ENCODE measurements at regions not wholly inside any gene's neighbourhood (a gene's known extent, or its start where the extent isn't known, plus 50 kb on each side); places are given as distances from the start of the nearest gene placed in this dataset.

DNA sequence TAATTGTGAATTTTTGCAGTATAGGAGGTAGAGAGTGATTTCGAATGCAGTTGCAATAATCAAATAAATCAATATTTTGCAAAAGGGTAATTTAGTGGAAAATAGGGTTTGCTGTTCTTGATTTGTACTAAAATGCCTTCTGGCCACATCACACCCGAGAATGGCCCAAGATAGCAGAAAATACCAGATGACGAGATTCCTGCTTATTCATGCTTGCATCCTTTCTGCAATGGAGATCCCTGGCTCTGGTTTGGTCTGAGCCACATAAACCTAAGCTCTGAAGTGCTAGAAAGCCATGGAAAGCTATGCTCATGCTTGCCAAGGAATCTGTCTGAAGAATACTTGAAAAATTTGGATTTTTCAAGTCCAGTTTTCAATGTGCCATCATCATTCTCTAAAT lies 634.2 kb upstream of the COBL start:
- DNase-seq: no peak
- TF ChIP-seq, protein P1, sequence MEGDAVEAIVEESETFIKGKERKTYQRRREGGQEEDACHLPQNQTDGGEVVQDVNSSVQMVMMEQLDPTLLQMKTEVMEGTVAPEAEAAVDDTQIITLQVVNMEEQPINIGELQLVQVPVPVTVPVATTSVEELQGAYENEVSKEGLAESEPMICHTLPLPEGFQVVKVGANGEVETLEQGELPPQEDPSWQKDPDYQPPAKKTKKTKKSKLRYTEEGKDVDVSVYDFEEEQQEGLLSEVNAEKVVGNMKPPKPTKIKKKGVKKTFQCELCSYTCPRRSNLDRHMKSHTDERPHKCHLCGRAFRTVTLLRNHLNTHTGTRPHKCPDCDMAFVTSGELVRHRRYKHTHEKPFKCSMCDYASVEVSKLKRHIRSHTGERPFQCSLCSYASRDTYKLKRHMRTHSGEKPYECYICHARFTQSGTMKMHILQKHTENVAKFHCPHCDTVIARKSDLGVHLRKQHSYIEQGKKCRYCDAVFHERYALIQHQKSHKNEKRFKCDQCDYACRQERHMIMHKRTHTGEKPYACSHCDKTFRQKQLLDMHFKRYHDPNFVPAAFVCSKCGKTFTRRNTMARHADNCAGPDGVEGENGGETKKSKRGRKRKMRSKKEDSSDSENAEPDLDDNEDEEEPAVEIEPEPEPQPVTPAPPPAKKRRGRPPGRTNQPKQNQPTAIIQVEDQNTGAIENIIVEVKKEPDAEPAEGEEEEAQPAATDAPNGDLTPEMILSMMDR (IDR thresholded peaks at IDR 0.05; ENCODE audit: insufficient read depth in 1 of 2, low read depth in 1 of 2, low read length in 1 of 2, severe bottlenecking in 1 of 2, unreplicated experiment in 1 of 2): no peak
- Mint-ChIP-seq H3K36me3 (ENCODE audit: insufficient read depth, unreplicated experiment) (no peaks in the 10 kb centered on the region), H3K27ac (ENCODE audit: unreplicated experiment) (no peak overlapping the region), H3K9me3 (ENCODE audit: unreplicated experiment) (peaks cover 7% of the 10 kb centered on the region), H3K4me3 (ENCODE audit: unreplicated experiment) (no peak overlapping the region), H3K4me1 (ENCODE audit: low read depth, unreplicated experiment) (no peaks in the 10 kb centered on the region), H3K27me3 (ENCODE audit: insufficient read depth, unreplicated experiment) (no peaks in the 10 kb centered on the region)
- no peaks in the 10 kb centered on the region for H3K36me3 ChIP-seq (ENCODE audit: control insufficient read depth, insufficient read depth, low read length)
- H3K4me3 ChIP-seq (ENCODE audit: low read depth, low read length): no peak overlapping the region
- intact Hi-C loops (cut with micrococcal nuclease; ENCODE audit: unreplicated experiment): no loop called here
- no peaks in the 10 kb centered on the region for H3K27me3 ChIP-seq (replicated peaks; ENCODE audit: control insufficient read depth, insufficient read depth, low read length)
- H3K4me1 ChIP-seq: no peaks in the 10 kb centered on the region
- ChIA-PET CTCF (no interaction called here), POLR2A (no interaction called here)
- no TSS peak for BruUV-seq (replicated peaks)
- no peaks in the 10 kb centered on the region for H3K9me3 ChIP-seq

DNA sequence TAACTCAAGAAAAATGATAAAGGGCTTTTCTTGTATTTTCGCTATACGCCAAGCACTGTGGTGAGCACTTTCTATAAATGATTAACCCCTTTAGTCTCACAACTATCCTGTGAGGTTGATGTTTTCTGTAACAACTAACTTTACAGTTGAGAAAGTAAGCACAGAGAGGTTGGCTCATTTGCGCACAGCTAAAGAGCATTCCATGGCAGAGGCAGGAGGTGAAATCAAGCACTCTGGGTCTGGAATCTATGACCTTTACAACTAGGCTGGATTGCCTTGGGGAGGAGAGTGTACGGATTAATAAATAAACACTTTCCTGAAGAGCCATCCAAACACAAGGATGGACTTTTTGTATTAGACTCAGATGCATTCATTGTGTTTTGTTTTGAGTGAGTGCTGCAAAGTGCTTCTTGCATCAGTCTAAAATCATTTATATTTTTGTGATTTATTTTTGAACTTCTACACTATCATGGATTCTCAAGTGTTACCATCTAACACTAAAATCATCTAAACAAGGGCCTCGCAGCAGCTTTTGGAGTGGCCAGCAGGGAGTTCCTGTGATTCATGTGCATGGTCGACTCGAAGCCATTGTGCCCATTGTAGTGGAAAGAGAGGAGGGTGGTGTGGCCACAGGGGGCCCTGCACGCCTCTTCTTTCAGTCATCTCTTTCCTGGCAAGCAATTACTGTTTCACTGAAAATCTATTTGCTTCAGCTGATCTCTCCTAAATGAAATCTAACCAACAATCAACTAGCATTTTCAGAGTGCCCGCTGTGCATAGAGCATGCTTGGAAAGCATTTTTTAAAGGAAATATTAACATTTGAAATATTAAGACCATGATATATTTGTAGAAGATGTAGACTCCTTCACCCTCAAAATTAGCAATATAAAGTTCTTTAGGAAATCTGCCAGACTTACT lies 633.4 kb upstream of the COBL start:
- no peak overlapping the region for H3K27ac Mint-ChIP-seq (ENCODE audit: unreplicated experiment)
- ChIA-PET POLR2A (no interaction called here), CTCF (no interaction called here)
- intact Hi-C loops (cut with micrococcal nuclease; ENCODE audit: unreplicated experiment): no loop called here
- no peak overlapping the region for H3K4me3 Mint-ChIP-seq (ENCODE audit: unreplicated experiment)
- no peaks in the 10 kb centered on the region for H3K36me3 ChIP-seq (ENCODE audit: control insufficient read depth, insufficient read depth, low read length)
- no peaks in the 10 kb centered on the region for H3K9me3 Mint-ChIP-seq (ENCODE audit: unreplicated experiment)
- H3K9me3 ChIP-seq: no peaks in the 10 kb centered on the region
- H3K4me1 ChIP-seq: no peaks in the 10 kb centered on the region
- no peaks in the 10 kb centered on the region for H3K27me3 Mint-ChIP-seq (ENCODE audit: insufficient read depth, unreplicated experiment)
- H3K36me3 Mint-ChIP-seq (ENCODE audit: insufficient read depth, unreplicated experiment): no peaks in the 10 kb centered on the region
- BruUV-seq (replicated peaks): no TSS peak
- H3K4me3 ChIP-seq (ENCODE audit: low read depth, low read length): no peak overlapping the region
- H3K27me3 ChIP-seq (replicated peaks; ENCODE audit: control insufficient read depth, insufficient read depth, low read length): no peaks in the 10 kb centered on the region
- no peaks in the 10 kb centered on the region for H3K4me1 Mint-ChIP-seq (ENCODE audit: low read depth, unreplicated experiment)
- TF ChIP-seq, protein P1 (IDR thresholded peaks at IDR 0.05; ENCODE audit: insufficient read depth in 1 of 2, low read depth in 1 of 2, low read length in 1 of 2, severe bottlenecking in 1 of 2, unreplicated experiment in 1 of 2): no peak
- no peak for DNase-seq

DNA sequence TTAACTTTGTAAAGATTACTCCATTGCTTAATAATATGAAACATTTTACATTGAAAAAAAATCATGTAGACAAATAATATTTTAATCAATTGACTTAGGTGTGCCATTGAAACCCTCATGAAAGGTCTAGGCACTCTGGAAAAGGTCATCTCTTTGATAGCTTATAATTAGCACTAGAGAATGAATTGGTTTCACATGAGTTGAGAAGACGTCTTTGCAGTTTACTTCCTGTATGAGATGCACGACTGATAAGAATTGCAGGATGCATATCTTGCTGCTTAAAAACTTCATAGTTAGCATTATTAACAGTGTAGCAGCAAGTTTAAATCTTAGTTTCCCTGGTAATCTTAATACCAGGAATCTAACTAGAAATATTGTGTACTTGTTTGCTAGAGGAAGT lies 614.2 kb upstream of the COBL start:
- H3K27me3 Mint-ChIP-seq (ENCODE audit: insufficient read depth, unreplicated experiment): no peaks in the 10 kb centered on the region
- H3K4me3 Mint-ChIP-seq (ENCODE audit: unreplicated experiment): no peak overlapping the region
- TF ChIP-seq, protein P1 (IDR thresholded peaks at IDR 0.05; ENCODE audit: insufficient read depth in 1 of 2, low read depth in 1 of 2, low read length in 1 of 2, severe bottlenecking in 1 of 2, unreplicated experiment in 1 of 2): no peak
- Histone ChIP-seq H3K9me3 (no peaks in the 10 kb centered on the region), H3K36me3 (ENCODE audit: control insufficient read depth, insufficient read depth, low read length) (no peaks in the 10 kb centered on the region), H3K4me3 (ENCODE audit: low read depth, low read length) (no peak overlapping the region), H3K27me3 (replicated peaks; ENCODE audit: control insufficient read depth, insufficient read depth, low read length) (no peaks in the 10 kb centered on the region), H3K4me1 (no peaks in the 10 kb centered on the region)
- ChIA-PET CTCF (no interaction called here), POLR2A (no interaction called here)
- intact Hi-C loops (cut with micrococcal nuclease; ENCODE audit: unreplicated experiment): no loop called here
- H3K36me3 Mint-ChIP-seq (ENCODE audit: insufficient read depth, unreplicated experiment): no peaks in the 10 kb centered on the region
- DNase-seq: no peak
- H3K4me1 Mint-ChIP-seq (ENCODE audit: low read depth, unreplicated experiment): peaks cover 10% of the 10 kb centered on the region
- BruUV-seq (replicated peaks): no TSS peak
- no peak overlapping the region for H3K27ac Mint-ChIP-seq (ENCODE audit: unreplicated experiment)
- H3K9me3 Mint-ChIP-seq (ENCODE audit: unreplicated experiment): peaks cover 23% of the 10 kb centered on the region

Data from Caco-2 (cell line).